SK-N-SH (cell line): ENCODE measurements at regions not wholly inside any gene's neighbourhood (a gene's known extent, or its start where the extent isn't known, plus 50 kb on each side); places are given as distances from the start of the nearest gene placed in this dataset.
A peak's percentile ranks its signal among the peaks of the same experiment; 100 is the strongest.

Experiments
- CTCF ChIA-PET: fragments of 300-600, 350-600 bp; formaldehyde crosslinking; extraction: SDS; loops from one replicate; lab custom pipeline; 2021; lab: Yijun Ruan, JAX
- POLR2A ChIA-PET: fragments of 350-600 bp; sonication (Branson Sonifier 250); formaldehyde crosslinking; extraction: SDS; loops from one replicate; lab custom pipeline; 2020; ENCODE audit warnings: antibody characterized with exemption, inconsistent platforms; lab: Yijun Ruan, JAX
- DNase-seq: peaks from one replicate; pipeline ENCODE4 v3.0.0; 2012
- H2AFZ ChIP-seq: fragments of 200-600 bp; sonication (generic); 2 replicates; pipeline ENCODE4 v1.8.1; 2016; ENCODE audit warnings: antibody characterized with exemption, mild to moderate bottlenecking, low read depth
- H3F3A ChIP-seq: fragments of 200-600 bp; sonication (generic); replicated peaks from 2 replicates; pipeline ENCODE3; 2016; ENCODE audit warnings: antibody characterized with exemption, mild to moderate bottlenecking; ENCODE audit not compliant: insufficient read depth
- H3K27ac ChIP-seq, 2 experiments: fragments of 200-500 bp in 1 of 2; fragments of 200-600 bp in 1 of 2; sonication (Bioruptor generic) in 1 of 2; sonication (generic), shearing (Covaris generic) in 1 of 2; 2 replicates each; pipeline versions ENCODE4 v1.5.1 to v1.6.1; 2014 to 2016; ENCODE audit warnings: low read depth in 2 of 2, inconsistent platforms in 1 of 2, low read length in 1 of 2, mild to moderate bottlenecking in 1 of 2, mixed read lengths in 1 of 2
- H3K27me3 ChIP-seq: fragments of 200-600 bp; sonication (generic), shearing (Covaris generic); 2 replicates; pipeline ENCODE4 v1.6.1; 2016; ENCODE audit warnings: mixed run types; ENCODE audit not compliant: insufficient read depth
- H3K36me3 ChIP-seq, 2 experiments: fragments of 200-500 bp in 1 of 2; fragments of 200-600 bp in 1 of 2; sonication (Bioruptor generic) in 1 of 2; sonication (generic) in 1 of 2; replicated peaks in 1 of 2; 2 replicates each; pipeline versions ENCODE3 to v1.5.1; 2014 to 2016; ENCODE audit warnings: low read length in 1 of 2, mild to moderate bottlenecking in 1 of 2; ENCODE audit not compliant: insufficient read depth in 2 of 2, control insufficient read depth in 1 of 2
- H3K4me1 ChIP-seq, 2 experiments: fragments of 200-500 bp in 1 of 2; fragments of 200-600 bp in 1 of 2; sonication (Bioruptor generic) in 1 of 2; sonication (generic), shearing (Covaris generic) in 1 of 2; 2 replicates each; pipeline versions ENCODE4 v1.5.1 to v1.6.1; 2014 to 2016; ENCODE audit warnings: low read depth in 1 of 2, low read length in 1 of 2, mixed run types in 1 of 2; ENCODE audit not compliant: insufficient read depth in 2 of 2, control insufficient read depth in 1 of 2
- H3K4me2 ChIP-seq: fragments of 200-600 bp; sonication (generic), shearing (Covaris generic); 2 replicates; pipeline ENCODE4 v1.6.1; 2017; ENCODE audit warnings: mixed run types
- H3K4me3 ChIP-seq, 2 experiments: fragments of 200-500 bp in 1 of 2; fragments of 200-600 bp in 1 of 2; sonication (Bioruptor generic) in 1 of 2; sonication (generic), shearing (Covaris generic) in 1 of 2; 2 replicates each; pipeline versions ENCODE4 v1.5.1 to v1.8.1; 2014 to 2016; ENCODE audit warnings: low read depth in 2 of 2, inconsistent platforms in 1 of 2, low read length in 1 of 2, mild to moderate bottlenecking in 1 of 2, mixed read lengths in 1 of 2, moderate library complexity in 1 of 2
- H3K79me2 ChIP-seq: fragments of 200-600 bp; sonication (generic); 2 replicates; pipeline ENCODE4 v1.8.1; 2017; ENCODE audit warnings: mild to moderate bottlenecking; ENCODE audit not compliant: insufficient read depth
- H3K9ac ChIP-seq: fragments of 200-600 bp; sonication (generic); 2 replicates; pipeline ENCODE4 v1.6.1; 2017; ENCODE audit warnings: mixed run types
- H3K9me2 ChIP-seq: fragments of 200-600 bp; sonication (generic); 2 replicates; pipeline ENCODE4 v1.6.1; 2017; ENCODE audit warnings: mixed run types
- H3K9me3 ChIP-seq: fragments of 200-600 bp; sonication (generic); 2 replicates; pipeline ENCODE4 v1.6.1; 2017; ENCODE audit warnings: mixed run types, mild to moderate bottlenecking, moderate library complexity
- H4K20me1 ChIP-seq: fragments of 200-600 bp; sonication (generic); 2 replicates; pipeline ENCODE4 v1.6.1; 2017; ENCODE audit warnings: mild to moderate bottlenecking, mixed run types; ENCODE audit not compliant: insufficient read depth
- CHD2 ChIP-seq: fragments of 150-350 bp; IDR thresholded peaks from 2 replicates; pipeline ENCODE4 v1.6.1; 2018; ENCODE audit warnings: low read length; ENCODE audit not compliant: partially characterized antibody
- ELF1 ChIP-seq: IDR thresholded peaks from 2 replicates; pipeline ENCODE4 v1.4.0; 2012
- EP300 ChIP-seq, 2 experiments: IDR thresholded peaks; 2 replicates each; pipeline versions ENCODE4 v1.4.0 to v1.6.1; 2012; ENCODE audit warnings: borderline replicate concordance in 1 of 2, low read depth in 1 of 2, low read length in 1 of 2
- FOSL2 ChIP-seq: IDR thresholded peaks from 2 replicates; pipeline ENCODE4 v1.4.0; 2012; ENCODE audit warnings: low read depth, mild to moderate bottlenecking, moderate library complexity, borderline replicate concordance
- FOXJ3 ChIP-seq: sonication (generic); formaldehyde crosslinking; IDR thresholded peaks from 2 replicates; pipeline ENCODE4 v1.5.1; 2020; ENCODE audit warnings: mild to moderate bottlenecking, missing genetic modification reagents
- FOXM1 ChIP-seq: IDR thresholded peaks from 2 replicates; pipeline ENCODE4 v1.4.0; 2012; ENCODE audit warnings: low read depth, mild to moderate bottlenecking
- JUND ChIP-seq: IDR thresholded peaks from 2 replicates; pipeline ENCODE4 v1.4.0; 2012
- MEF2A ChIP-seq: IDR thresholded peaks from 2 replicates; pipeline ENCODE4 v1.4.0; 2012; ENCODE audit warnings: low read depth, borderline replicate concordance
- NFIC ChIP-seq: IDR thresholded peaks from 2 replicates; pipeline ENCODE4 v1.4.0; 2012; ENCODE audit warnings: borderline replicate concordance
- NRF1 ChIP-seq: IDR thresholded peaks from 2 replicates; pipeline ENCODE4 v1.6.1; 2012; ENCODE audit warnings: low read depth, mild to moderate bottlenecking, low read length
- RFX5 ChIP-seq: IDR thresholded peaks from 2 replicates; pipeline ENCODE4 v1.6.1; 2012; ENCODE audit warnings: mild to moderate bottlenecking, improper control_type of control experiment, low read length
- SIN3A ChIP-seq: IDR thresholded peaks from 2 replicates; pipeline ENCODE4 v1.6.1; 2012; ENCODE audit warnings: low read depth, mild to moderate bottlenecking, low read length, moderate library complexity, borderline replicate concordance
- SMC3 ChIP-seq: IDR thresholded peaks from 2 replicates; pipeline ENCODE4 v1.6.1; 2012; ENCODE audit warnings: low read depth, low read length, improper control_type of control experiment
- TAF1 ChIP-seq: IDR thresholded peaks from 2 replicates; pipeline ENCODE4 v1.6.1; 2012; ENCODE audit warnings: low read depth, mild to moderate bottlenecking, low read length, moderate library complexity, borderline replicate concordance
- WGBS: methylation state at CpG from one replicate; pipeline ENCODE4 v1.1.6; 2017; ENCODE audit warnings: low lambda C conversion rate; 5-methylcytosine and 5-hydroxymethylcytosine counted together
- TF ChIP-seq, protein P1 (sequence below): IDR thresholded peaks from 2 replicates; pipeline ENCODE4; 2012
- TF ChIP-seq, protein P2 (sequence below): fragments of 150-350 bp; IDR thresholded peaks from 2 replicates; pipeline ENCODE4 v1.6.1; 2016; ENCODE audit warnings: mild to moderate bottlenecking, low read depth, low read length
- TF ChIP-seq, protein P3 (sequence below): fragments of 150-350 bp; IDR thresholded peaks from 2 replicates; pipeline ENCODE4 v1.6.1; 2017; ENCODE audit warnings: antibody characterized with exemption, low read length, low read depth, borderline replicate concordance
- TF ChIP-seq, protein P4 (sequence below): IDR thresholded peaks from 2 replicates; pipeline ENCODE4 v1.6.1; 2012; ENCODE audit warnings: mild to moderate bottlenecking, low read depth, low read length, moderate library complexity
- TF ChIP-seq, protein P5 (sequence below): IDR thresholded peaks from 2 replicates; pipeline ENCODE4 v1.4.0; 2012; ENCODE audit warnings: low read depth

DNA sequence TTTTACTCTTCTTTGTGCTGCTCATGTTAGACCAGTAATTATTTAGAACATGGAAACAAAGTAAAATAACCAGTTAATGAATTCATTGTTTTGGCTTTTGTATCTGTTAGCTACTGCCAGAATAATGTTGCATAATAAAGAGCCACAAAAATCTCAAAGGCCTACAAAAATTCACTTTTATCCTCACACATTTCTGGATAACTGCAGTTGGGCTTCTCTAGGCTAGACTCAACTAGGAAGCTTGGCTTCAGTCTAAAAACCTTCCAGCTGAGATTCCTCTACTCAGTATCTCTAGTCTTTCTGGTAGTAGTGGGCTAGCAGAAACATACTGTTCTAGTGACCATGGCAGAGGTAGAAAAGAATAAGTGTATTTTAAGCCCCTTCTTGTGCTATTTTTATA, 73.0 kb downstream of the FAT4 start:
- ChIA-PET CTCF (no interaction called here), POLR2A (no interaction called here)
- no peaks in the 10 kb centered on the region for H3K36me3 ChIP-seq
- no peak overlapping the region for H3K4me3 ChIP-seq
- no peak overlapping the region for H2AFZ ChIP-seq
- no peaks in the 10 kb centered on the region for H3K9me2 ChIP-seq
- TF ChIP-seq FOXJ3 (CRISPR knock-in tag) (no peak), EP300 (IDR thresholded peaks at IDR 0.05; ENCODE audit: borderline replicate concordance in 1 of 2, low read depth in 1 of 2, low read length in 1 of 2) (no peak), SMC3 (no peak), MEF2A (no peak), NRF1 (no peak), FOXM1 (no peak), JUND (no peak), SIN3A (no peak), ELF1 (no peak), RFX5 (no peak)
- TF ChIP-seq, protein P1, sequence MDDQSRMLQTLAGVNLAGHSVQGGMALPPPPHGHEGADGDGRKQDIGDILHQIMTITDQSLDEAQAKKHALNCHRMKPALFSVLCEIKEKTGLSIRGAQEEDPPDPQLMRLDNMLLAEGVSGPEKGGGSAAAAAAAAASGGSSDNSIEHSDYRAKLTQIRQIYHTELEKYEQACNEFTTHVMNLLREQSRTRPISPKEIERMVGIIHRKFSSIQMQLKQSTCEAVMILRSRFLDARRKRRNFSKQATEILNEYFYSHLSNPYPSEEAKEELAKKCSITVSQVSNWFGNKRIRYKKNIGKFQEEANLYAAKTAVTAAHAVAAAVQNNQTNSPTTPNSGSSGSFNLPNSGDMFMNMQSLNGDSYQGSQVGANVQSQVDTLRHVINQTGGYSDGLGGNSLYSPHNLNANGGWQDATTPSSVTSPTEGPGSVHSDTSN: no peak
- TF ChIP-seq, protein P2, sequence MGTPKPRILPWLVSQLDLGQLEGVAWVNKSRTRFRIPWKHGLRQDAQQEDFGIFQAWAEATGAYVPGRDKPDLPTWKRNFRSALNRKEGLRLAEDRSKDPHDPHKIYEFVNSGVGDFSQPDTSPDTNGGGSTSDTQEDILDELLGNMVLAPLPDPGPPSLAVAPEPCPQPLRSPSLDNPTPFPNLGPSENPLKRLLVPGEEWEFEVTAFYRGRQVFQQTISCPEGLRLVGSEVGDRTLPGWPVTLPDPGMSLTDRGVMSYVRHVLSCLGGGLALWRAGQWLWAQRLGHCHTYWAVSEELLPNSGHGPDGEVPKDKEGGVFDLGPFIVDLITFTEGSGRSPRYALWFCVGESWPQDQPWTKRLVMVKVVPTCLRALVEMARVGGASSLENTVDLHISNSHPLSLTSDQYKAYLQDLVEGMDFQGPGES: no peak
- TF ChIP-seq, protein P3, sequence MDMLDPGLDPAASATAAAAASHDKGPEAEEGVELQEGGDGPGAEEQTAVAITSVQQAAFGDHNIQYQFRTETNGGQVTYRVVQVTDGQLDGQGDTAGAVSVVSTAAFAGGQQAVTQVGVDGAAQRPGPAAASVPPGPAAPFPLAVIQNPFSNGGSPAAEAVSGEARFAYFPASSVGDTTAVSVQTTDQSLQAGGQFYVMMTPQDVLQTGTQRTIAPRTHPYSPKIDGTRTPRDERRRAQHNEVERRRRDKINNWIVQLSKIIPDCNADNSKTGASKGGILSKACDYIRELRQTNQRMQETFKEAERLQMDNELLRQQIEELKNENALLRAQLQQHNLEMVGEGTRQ: no peak
- H3K4me1 ChIP-seq: no peaks in the 10 kb centered on the region; a peak in 2 of 4 replicates
- no peaks in the 10 kb centered on the region; the same call in none of the 2 replicates for H3K79me2 ChIP-seq
- no peaks in the 10 kb centered on the region for H4K20me1 ChIP-seq
- H3K9me3 ChIP-seq: no peaks in the 10 kb centered on the region
- H3K4me2 ChIP-seq: no peak overlapping the region
- no peak for DNase-seq
- H3K27me3 ChIP-seq: no peaks in the 10 kb centered on the region
- peaks cover 37% of the 10 kb centered on the region for H3F3A ChIP-seq
- no peak overlapping the region for H3K9ac ChIP-seq
- H3K27ac ChIP-seq: peak overlapping the region in 1 of 2 experiments; percentile 82; a peak in 2 of 4 replicates

DNA sequence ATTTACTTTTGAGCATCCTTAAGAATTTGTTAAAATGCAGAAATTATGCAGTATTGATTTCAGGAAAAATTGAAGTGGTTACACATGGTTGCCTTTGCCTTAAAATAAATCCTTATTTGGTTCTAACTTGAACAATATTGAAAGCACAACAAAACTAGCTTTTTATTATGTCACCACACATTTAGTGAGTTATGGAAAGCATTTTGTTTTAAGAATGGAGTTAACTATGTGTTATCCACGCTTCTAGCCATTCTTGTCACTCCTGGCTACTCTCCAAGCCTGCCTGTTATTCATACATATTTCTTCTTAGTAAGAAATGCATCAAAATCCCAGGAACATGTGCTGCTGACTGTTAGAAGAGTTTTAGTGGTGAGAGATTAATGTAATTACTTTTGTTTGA, 73.9 kb downstream of the FAT4 start:
- POLR2A ChIA-PET: no interaction called here
- H3K9ac ChIP-seq: no peak overlapping the region; the same call in 1 of the 2 replicates
- H4K20me1 ChIP-seq: no peaks in the 10 kb centered on the region
- DNase-seq: no peak
- H3K27ac ChIP-seq: peak overlapping the region; percentile 67 to 82; a peak in 3 of 4 replicates
- peaks cover 37% of the 10 kb centered on the region for H3F3A ChIP-seq
- H3K9me3 ChIP-seq: no peaks in the 10 kb centered on the region
- no peaks in the 10 kb centered on the region for H3K36me3 ChIP-seq
- 29% methylated on average over 1 of the region's 1 CpG for WGBS
- no peak overlapping the region; the same call in 1 of the 2 replicates for H2AFZ ChIP-seq
- no peaks in the 10 kb centered on the region for H3K9me2 ChIP-seq
- H3K79me2 ChIP-seq: no peaks in the 10 kb centered on the region; the same call in none of the 2 replicates
- H3K4me2 ChIP-seq: peak overlapping the region; percentile 47
- no peaks in the 10 kb centered on the region for H3K27me3 ChIP-seq
- no peak overlapping the region for H3K4me3 ChIP-seq
- CTCF ChIA-PET: interaction anchor here (1.7 kb wide), 1 partner anchor 71 kb away, joined by 3 read pairs; no protein-coding TSS in a partner anchor
- no peaks in the 10 kb centered on the region; a peak in 2 of 4 replicates for H3K4me1 ChIP-seq
- TF ChIP-seq, protein P4, sequence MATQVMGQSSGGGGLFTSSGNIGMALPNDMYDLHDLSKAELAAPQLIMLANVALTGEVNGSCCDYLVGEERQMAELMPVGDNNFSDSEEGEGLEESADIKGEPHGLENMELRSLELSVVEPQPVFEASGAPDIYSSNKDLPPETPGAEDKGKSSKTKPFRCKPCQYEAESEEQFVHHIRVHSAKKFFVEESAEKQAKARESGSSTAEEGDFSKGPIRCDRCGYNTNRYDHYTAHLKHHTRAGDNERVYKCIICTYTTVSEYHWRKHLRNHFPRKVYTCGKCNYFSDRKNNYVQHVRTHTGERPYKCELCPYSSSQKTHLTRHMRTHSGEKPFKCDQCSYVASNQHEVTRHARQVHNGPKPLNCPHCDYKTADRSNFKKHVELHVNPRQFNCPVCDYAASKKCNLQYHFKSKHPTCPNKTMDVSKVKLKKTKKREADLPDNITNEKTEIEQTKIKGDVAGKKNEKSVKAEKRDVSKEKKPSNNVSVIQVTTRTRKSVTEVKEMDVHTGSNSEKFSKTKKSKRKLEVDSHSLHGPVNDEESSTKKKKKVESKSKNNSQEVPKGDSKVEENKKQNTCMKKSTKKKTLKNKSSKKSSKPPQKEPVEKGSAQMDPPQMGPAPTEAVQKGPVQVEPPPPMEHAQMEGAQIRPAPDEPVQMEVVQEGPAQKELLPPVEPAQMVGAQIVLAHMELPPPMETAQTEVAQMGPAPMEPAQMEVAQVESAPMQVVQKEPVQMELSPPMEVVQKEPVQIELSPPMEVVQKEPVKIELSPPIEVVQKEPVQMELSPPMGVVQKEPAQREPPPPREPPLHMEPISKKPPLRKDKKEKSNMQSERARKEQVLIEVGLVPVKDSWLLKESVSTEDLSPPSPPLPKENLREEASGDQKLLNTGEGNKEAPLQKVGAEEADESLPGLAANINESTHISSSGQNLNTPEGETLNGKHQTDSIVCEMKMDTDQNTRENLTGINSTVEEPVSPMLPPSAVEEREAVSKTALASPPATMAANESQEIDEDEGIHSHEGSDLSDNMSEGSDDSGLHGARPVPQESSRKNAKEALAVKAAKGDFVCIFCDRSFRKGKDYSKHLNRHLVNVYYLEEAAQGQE: no peak
- TF ChIP-seq, protein P5, sequence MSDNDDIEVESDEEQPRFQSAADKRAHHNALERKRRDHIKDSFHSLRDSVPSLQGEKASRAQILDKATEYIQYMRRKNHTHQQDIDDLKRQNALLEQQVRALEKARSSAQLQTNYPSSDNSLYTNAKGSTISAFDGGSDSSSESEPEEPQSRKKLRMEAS: peak; percentile 60; the same call in 1 of the 2 replicates
- TF ChIP-seq CHD2 (no peak), NRF1 (no peak), SIN3A (no peak), TAF1 (no peak), NFIC (peak; percentile 77), EP300 (IDR thresholded peaks at IDR 0.05; ENCODE audit: borderline replicate concordance in 1 of 2, low read depth in 1 of 2, low read length in 1 of 2) (no peak), ELF1 (no peak), SMC3 (no peak), FOSL2 (peak; percentile 36; the same call in 1 of the 2 replicates)
- TF ChIP-seq, protein P1: peak; percentile 64
